ENCODE measurements at regions not wholly inside any gene's neighbourhood (a gene's known extent, or its start where the extent isn't known, plus 50 kb on each side); places are given as distances from the start of the nearest gene placed in this dataset.

- H3K4me3 ChIP-seq (ENCODE audit: low read depth, low read length), result no peak overlapping the region
- no peaks in the 10 kb centered on the region for H3K4me1 ChIP-seq
- H3K27me3 ChIP-seq, result no peaks in the 10 kb centered on the region
- no peaks in the 10 kb centered on the region for H3K9me3 ChIP-seq
- H3K36me3 ChIP-seq, result no peaks in the 10 kb centered on the region
- no peak for TF ChIP-seq CTCF (IDR thresholded peaks at IDR 0.05; ENCODE audit: low read depth, low read length)
- DNase-seq, result no peak
Measured at GRCh38 chr20:60485012-60485760, 527.0 kb downstream of the CDH26 start.

GRCh38 chr20:60486315-60486714 is 528.1 kb downstream of the CDH26 start:
- H3K27me3 ChIP-seq, result no peaks in the 10 kb centered on the region
- H3K4me3 ChIP-seq (ENCODE audit: low read depth, low read length), result no peak overlapping the region
- TF ChIP-seq CTCF (IDR thresholded peaks at IDR 0.05; ENCODE audit: low read depth, low read length), result no peak
- DNase-seq, result no peak
- no peaks in the 10 kb centered on the region for H3K9me3 ChIP-seq
- H3K36me3 ChIP-seq, result no peaks in the 10 kb centered on the region
- no peaks in the 10 kb centered on the region for H3K4me1 ChIP-seq

GRCh38 chr20:60486937-60487336 is 528.7 kb downstream of the CDH26 start:
- Histone ChIP-seq H3K4me1 (no peaks in the 10 kb centered on the region), H3K9me3 (no peaks in the 10 kb centered on the region), H3K27me3 (no peaks in the 10 kb centered on the region), H3K4me3 (ENCODE audit: low read depth, low read length) (no peak overlapping the region), H3K36me3 (no peaks in the 10 kb centered on the region)
- no peak for DNase-seq
- TF ChIP-seq CTCF (IDR thresholded peaks at IDR 0.05; ENCODE audit: low read depth, low read length), result no peak

GRCh38 chr20:60490217-60491050 is 532.2 kb downstream of the CDH26 start:
- no peaks in the 10 kb centered on the region for H3K36me3 ChIP-seq
- DNase-seq, result no peak
- H3K27me3 ChIP-seq, result no peaks in the 10 kb centered on the region
- no peaks in the 10 kb centered on the region for H3K9me3 ChIP-seq
- H3K4me1 ChIP-seq, result no peaks in the 10 kb centered on the region
- H3K4me3 ChIP-seq (ENCODE audit: low read depth, low read length), result no peak overlapping the region
- TF ChIP-seq CTCF (IDR thresholded peaks at IDR 0.05; ENCODE audit: low read depth, low read length), result no peak

GRCh38 chr20:60491051-60491581 is 532.9 kb downstream of the CDH26 start:
- DNase-seq, result no peak
- Histone ChIP-seq H3K36me3 (no peaks in the 10 kb centered on the region), H3K9me3 (no peaks in the 10 kb centered on the region), H3K27me3 (no peaks in the 10 kb centered on the region), H3K4me3 (ENCODE audit: low read depth, low read length) (no peak overlapping the region), H3K4me1 (no peaks in the 10 kb centered on the region)
- no peak for TF ChIP-seq CTCF (IDR thresholded peaks at IDR 0.05; ENCODE audit: low read depth, low read length)
